Cardiac fibroblast (primary cell): ENCODE measurements at regions not wholly inside any gene's neighbourhood (a gene's known extent, or its start where the extent isn't known, plus 50 kb on each side); places are given as distances from the start of the nearest gene placed in this dataset.
A peak's percentile ranks its signal among the peaks of the same experiment; 100 is the strongest.
"Not testable (repeated sequence)": the region's sequence is repeated elsewhere in the genome, so short reads cannot be mapped to it uniquely, and the experiment has no call there.

Source experiments
- DNase-seq, 2 donors: peaks; one replicate each; pipeline versions ENCODE4 v3.0.0 to v3.0.0-alpha.2; 2010; ENCODE audit warnings: low read depth in 2 of 2
- H3K4me3 ChIP-seq, 2 donors: replicated peaks in 1 of 2; 1 replicate in 1 of 2; 2 replicates in 1 of 2; pipeline ENCODE4 v1.5.1; 2011; ENCODE audit warnings: low read depth in 2 of 2, low read length in 2 of 2, mild to moderate bottlenecking in 2 of 2, moderate library complexity in 1 of 2
- TF ChIP-seq, protein P1 (sequence below): IDR thresholded peaks from one replicate; pipeline ENCODE4 v1.5.1; 2011; ENCODE audit warnings: low read depth, mild to moderate bottlenecking, low read length, inconsistent platforms

DNA sequence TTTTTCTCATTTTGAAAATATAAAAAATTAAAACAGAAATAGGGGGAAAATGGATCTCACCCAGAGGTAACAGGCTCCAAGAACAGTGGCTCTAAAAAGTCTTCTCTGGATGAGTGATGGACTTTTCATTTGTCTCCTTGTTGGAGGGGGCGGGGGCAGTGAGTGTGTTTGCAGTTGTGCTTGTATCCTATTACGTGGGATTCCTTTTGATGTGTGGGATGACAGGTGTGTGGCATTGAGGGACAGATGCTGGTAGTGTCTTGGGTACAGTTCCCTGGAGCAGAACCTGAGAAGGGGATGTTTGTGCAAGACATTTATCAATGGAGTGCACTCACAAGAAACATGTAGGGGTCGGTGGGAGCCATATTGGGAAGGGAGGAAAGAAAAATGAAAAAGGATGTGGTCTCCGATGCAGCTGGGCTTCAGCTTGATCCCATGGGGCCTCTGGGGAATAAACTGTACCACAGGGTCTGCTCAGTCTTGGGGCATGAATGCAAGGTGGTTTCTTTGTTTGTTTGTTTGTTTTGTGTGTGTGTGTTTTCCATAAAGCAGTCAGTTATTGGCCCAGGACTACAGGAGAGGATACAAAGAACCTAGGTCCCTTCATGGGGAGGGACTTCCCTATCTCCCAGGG, 120.0 kb upstream of the SLC35G4 start:
- no peak overlapping the region for H3K4me3 ChIP-seq
- no peak for DNase-seq
- TF ChIP-seq, protein P1, sequence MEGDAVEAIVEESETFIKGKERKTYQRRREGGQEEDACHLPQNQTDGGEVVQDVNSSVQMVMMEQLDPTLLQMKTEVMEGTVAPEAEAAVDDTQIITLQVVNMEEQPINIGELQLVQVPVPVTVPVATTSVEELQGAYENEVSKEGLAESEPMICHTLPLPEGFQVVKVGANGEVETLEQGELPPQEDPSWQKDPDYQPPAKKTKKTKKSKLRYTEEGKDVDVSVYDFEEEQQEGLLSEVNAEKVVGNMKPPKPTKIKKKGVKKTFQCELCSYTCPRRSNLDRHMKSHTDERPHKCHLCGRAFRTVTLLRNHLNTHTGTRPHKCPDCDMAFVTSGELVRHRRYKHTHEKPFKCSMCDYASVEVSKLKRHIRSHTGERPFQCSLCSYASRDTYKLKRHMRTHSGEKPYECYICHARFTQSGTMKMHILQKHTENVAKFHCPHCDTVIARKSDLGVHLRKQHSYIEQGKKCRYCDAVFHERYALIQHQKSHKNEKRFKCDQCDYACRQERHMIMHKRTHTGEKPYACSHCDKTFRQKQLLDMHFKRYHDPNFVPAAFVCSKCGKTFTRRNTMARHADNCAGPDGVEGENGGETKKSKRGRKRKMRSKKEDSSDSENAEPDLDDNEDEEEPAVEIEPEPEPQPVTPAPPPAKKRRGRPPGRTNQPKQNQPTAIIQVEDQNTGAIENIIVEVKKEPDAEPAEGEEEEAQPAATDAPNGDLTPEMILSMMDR, result no peak

DNA sequence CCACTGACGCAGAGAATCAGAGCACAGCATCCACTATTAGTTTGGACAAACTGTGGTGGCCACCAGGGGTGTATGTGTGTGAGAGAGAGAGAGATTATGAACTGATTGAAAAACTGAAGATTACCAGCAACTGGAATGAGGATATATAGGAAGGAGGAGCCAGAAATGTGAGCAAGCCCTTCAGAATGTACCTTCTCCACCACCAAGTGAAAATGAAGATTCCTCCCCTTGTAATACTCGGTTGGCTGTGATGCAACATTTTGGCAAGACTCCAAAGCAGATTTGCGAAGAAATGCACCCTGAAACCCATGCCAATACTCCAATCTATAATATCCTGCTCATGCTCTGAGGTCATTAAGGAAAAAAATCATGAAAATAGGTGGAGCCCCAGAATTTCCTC, 121.2 kb upstream of the SLC35G4 start:
- DNase-seq, result peak; percentile 42 to 50
- TF ChIP-seq, protein P1, result no peak
- H3K4me3 ChIP-seq, result no peak overlapping the region

DNA sequence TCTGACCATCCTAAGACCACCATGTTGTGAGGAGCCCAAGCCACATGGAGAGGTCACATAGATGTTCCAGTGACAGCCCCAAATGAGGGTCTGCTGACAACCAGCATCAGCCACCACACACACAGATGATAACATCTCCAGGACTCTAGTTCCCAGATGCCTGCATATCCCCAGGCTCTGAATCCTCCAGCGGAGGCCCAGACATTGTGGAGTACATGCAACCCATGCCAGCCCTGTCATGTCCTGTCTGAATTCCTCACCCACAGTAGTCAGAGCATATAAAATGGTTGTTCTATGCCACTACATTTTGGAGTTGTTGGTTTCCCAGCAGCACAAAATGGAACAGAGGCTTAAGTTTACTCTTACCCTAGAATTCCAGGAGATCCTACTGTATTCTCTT, 122.0 kb upstream of the SLC35G4 start:
- TF ChIP-seq, protein P1, result no peak
- DNase-seq, result no peak
- no peak overlapping the region for H3K4me3 ChIP-seq

- TF ChIP-seq, protein P1, result no peak
- DNase-seq, result peak in 1 of 2 donors; percentile 10
Observed at GRCh38 chr18:11482271-11482670, 127.1 kb upstream of the SLC35G4 start.

DNA sequence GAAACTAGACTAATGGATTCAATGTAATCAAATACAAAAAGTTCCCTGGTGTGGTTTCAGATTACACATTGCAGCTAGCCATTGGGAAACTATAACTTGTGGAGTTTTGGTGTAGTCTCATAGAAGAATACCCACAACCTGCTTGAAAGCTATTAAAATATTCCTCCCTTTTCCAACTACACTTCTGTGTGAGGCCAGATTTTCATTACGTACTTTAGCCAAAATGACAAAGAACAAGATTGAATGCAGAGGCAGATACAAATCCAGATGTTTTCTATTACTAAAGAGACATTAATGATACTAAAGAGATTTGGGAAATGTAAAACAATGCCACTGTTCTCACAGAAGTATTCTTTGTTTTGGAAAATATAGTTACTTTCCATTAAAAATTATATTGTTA, 128.7 kb upstream of the SLC35G4 start:
- no peak for DNase-seq
- TF ChIP-seq, protein P1, result no peak
- H3K4me3 ChIP-seq, result no peak overlapping the region

More at GRCh38 chr18:11482271-11482670, 127.1 kb upstream of the SLC35G4 start:
- no peak overlapping the region for H3K4me3 ChIP-seq

DNA sequence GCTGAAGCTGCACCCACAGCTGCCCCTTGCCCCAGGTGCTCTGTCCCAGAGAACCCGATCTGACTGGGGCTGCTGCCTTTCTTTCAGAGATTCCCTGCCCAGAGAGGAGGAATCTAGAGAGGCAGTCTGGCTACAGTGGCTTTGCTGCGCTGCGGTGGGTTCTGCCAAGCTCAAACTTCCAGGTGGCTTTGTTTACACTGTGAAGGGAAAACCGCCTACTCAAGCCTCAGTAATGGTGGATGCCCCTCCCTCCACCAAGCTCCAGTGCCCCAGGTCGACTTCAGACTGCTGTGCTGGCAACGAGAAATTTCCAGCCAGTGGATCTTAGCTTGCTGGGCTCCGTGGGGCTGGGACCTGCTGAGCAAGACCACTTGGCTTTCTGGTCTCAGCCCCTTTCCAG, 130.4 kb upstream of the SLC35G4 start:
- DNase-seq, H3K4me3 ChIP-seq: not testable (repeated sequence)

DNA sequence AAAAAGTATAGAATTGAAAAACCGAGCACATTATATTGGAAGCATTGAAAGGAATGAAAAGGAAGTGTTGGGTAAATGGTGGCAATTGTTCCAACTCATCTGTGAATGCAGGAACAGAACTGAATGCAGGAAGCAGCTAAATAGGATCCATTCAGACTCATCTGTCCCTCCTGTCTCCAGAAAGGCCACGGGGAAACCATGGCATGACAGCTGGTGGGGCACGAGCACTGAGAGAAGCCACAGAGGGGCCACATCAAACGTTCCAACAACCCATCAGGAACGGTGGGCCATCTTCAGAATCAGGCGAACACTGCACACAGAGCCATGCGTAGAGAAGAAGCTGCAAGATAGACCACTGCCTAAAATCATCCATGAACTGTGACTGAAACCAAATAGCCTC, 138.5 kb upstream of the SLC35G4 start:
- TF ChIP-seq, protein P1, result no peak
- H3K4me3 ChIP-seq, result no peak overlapping the region
- no peak for DNase-seq
